Common myeloid progenitor, CD34-positive (primary cell): ENCODE measurements at regions not wholly inside any gene's neighbourhood (a gene's known extent, or its start where the extent isn't known, plus 50 kb on each side); places are given as distances from the start of the nearest gene placed in this dataset.

Source experiments
- CTCF ChIA-PET: fragments of 350-600 bp; sonication (Branson Sonifier 250); formaldehyde crosslinking; loops from one replicate; lab custom pipeline; 2021; ENCODE audit warnings: antibody characterized with exemption; lab: Charles Lee
- POLR2A ChIA-PET: fragments of 350-600 bp; sonication (Branson Sonifier 250); formaldehyde crosslinking; loops from one replicate; lab custom pipeline; 2021; ENCODE audit warnings: antibody characterized with exemption; lab: Charles Lee
- DNase-seq, 3 donors: peaks; one replicate each; pipeline versions ENCODE4 v3.0.0 to v3.0.0-alpha.2; 2013
- H3K27ac ChIP-seq, 2 experiments: 1 replicate in 1 of 2; 2 replicates in 1 of 2; pipeline ENCODE4 v1.7.0; 2013; ENCODE audit warnings: inconsistent platforms in 2 of 2, low read length in 2 of 2, mild to moderate bottlenecking in 2 of 2, low read depth in 1 of 2, moderate library complexity in 1 of 2; ENCODE audit not compliant: severe bottlenecking in 2 of 2, insufficient read depth in 1 of 2, poor library complexity in 1 of 2
- H3K27me3 ChIP-seq, 5 experiments: replicated peaks in 2 of 5; 1 replicate in 3 of 5; 2 replicates in 2 of 5; pipeline versions ENCODE4 v1.6.1 to v1.7.0; 2013; ENCODE audit warnings: low read length in 4 of 5, mild to moderate bottlenecking in 2 of 5, moderate library complexity in 2 of 5, inconsistent platforms in 1 of 5; ENCODE audit not compliant: insufficient read depth in 5 of 5, control insufficient read depth in 4 of 5
- H3K36me3 ChIP-seq, 4 experiments: 1 replicate in 2 of 4; 2 replicates in 2 of 4; pipeline versions ENCODE4 v1.6.1 to v1.7.0; 2013; ENCODE audit warnings: low read length in 3 of 4, control low read depth in 1 of 4, mild to moderate bottlenecking in 1 of 4; ENCODE audit not compliant: control insufficient read depth in 4 of 4, insufficient read depth in 4 of 4
- H3K4me1 ChIP-seq, 4 experiments: 1 replicate in 3 of 4; 2 replicates in 1 of 4; pipeline versions ENCODE4 v1.6.1 to v1.7.1; 2013; ENCODE audit warnings: low read length in 3 of 4, mild to moderate bottlenecking in 3 of 4, control low read depth in 1 of 4, inconsistent platforms in 1 of 4, moderate library complexity in 1 of 4; ENCODE audit not compliant: control insufficient read depth in 4 of 4, insufficient read depth in 4 of 4; ENCODE audit errors: control extremely low read depth in 1 of 4
- H3K4me3 ChIP-seq, 7 experiments: 1 replicate in 4 of 7; 2 replicates in 3 of 7; pipeline versions ENCODE4 v1.5.1 to v1.7.0; 2013; ENCODE audit warnings: mild to moderate bottlenecking in 7 of 7, low read length in 6 of 7, moderate library complexity in 6 of 7, inconsistent platforms in 2 of 7, low read depth in 2 of 7, control low read depth in 1 of 7; ENCODE audit not compliant: insufficient read depth in 4 of 7, control insufficient read depth in 1 of 7; ENCODE audit errors: extremely low read depth in 1 of 7
- H3K9me3 ChIP-seq, 5 experiments: 1 replicate in 4 of 5; 2 replicates in 1 of 5; pipeline versions ENCODE4 v1.6.1 to v1.7.1; 2013; ENCODE audit warnings: low read length in 4 of 5, mild to moderate bottlenecking in 2 of 5, inconsistent platforms in 1 of 5, low read depth in 1 of 5, moderate library complexity in 1 of 5; ENCODE audit not compliant: control insufficient read depth in 4 of 5, insufficient read depth in 2 of 5; ENCODE audit errors: control extremely low read depth in 1 of 5
- WGBS: methylation state at CpG from one replicate; pipeline ENCODE4 v1.1.5; 2013; ENCODE audit not compliant: insufficient coverage; 5-methylcytosine and 5-hydroxymethylcytosine counted together

DNA sequence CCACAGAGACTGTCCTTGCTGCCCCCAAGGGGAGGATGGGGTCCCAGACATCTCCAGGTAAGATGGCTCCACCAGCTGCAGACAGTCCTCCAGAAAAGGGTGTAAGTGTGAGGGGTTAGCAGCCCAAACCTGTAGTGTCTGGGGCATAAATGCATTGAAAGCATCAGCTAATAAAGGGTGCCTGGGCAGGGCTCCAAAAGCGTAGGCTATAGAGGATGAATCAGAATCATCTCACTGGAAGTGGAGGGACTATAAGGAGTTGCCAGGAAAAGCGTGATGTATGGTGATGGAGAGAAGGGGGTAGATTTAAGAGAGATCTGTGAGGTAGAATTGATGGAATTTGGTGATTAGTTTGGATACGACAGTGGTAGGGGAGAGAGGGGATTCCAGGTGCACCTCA, 79.9 kb upstream of the ONECUT1 start:
- ChIA-PET CTCF (no interaction called here), POLR2A (no interaction called here)
- H3K4me3 ChIP-seq = no peak overlapping the region
- H3K27ac ChIP-seq = no peak overlapping the region
- WGBS = 100% methylated on average over 3 of the region's 3 CpGs
- peaks cover 0 to 17% (median 3%) of the 10 kb centered on the region in 5 experiments for H3K27me3 ChIP-seq
- DNase-seq = no peak
- H3K9me3 ChIP-seq = peaks cover 0 to 8% (median 0%) of the 10 kb centered on the region in 5 experiments
- H3K4me1 ChIP-seq = no peaks in the 10 kb centered on the region
- no peaks in the 10 kb centered on the region for H3K36me3 ChIP-seq

DNA sequence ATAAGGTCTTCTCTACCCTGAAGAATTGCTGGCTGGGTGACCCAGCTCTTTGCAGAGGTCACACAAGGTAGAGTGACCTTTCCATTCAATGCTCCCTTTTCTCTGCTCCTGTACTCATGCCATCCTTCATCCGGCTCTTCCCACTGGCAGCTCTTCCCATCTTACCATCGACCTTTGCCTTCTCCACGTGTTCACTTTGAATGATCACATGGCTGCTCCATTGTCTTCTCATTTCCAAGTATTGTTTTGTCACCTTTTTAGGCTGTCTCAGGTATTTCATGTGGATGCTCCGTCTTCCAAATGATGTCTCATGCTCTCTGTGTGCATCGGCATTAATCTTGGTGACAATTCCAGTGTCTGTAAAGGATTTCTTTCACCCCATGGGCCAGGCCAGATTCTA, 76.6 kb upstream of the ONECUT1 start:
- CTCF ChIA-PET = no interaction called here
- no peak for DNase-seq
- WGBS = 98% methylated on average over 5 of the region's 5 CpGs
- POLR2A ChIA-PET = no interaction called here
- H3K9me3 ChIP-seq = peaks cover 0 to 11% (median 0%) of the 10 kb centered on the region in 5 experiments
- no peak overlapping the region for H3K4me3 ChIP-seq
- H3K4me1 ChIP-seq = no peaks in the 10 kb centered on the region
- H3K27ac ChIP-seq = no peak overlapping the region
- H3K27me3 ChIP-seq = peaks cover 0 to 12% (median 3%) of the 10 kb centered on the region in 5 experiments
- H3K36me3 ChIP-seq = no peaks in the 10 kb centered on the region

DNA sequence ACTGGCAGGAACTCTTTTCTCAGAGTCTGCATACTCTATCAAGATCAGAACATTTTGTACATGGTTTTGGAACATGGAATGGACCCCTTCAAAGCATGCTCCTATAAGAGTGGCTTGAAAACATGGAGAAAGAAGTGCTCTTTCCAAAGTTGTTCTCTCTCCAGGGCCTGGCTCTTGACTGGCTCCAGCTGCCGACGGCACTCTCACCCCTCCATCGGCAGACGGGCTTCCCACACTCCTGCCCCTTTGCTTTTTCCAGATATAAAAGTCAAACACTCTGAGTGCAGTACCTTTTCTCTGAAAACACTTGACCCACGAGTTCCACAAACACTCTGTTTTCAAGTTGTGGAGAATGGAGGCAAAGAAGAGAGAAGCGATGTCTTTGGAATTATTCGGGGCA, 72.5 kb upstream of the ONECUT1 start:
- DNase-seq = no peak
- Histone ChIP-seq H3K27ac (no peak overlapping the region), H3K4me1 (no peaks in the 10 kb centered on the region), H3K27me3 (peaks cover 0 to 27% (median 5%) of the 10 kb centered on the region in 5 experiments), H3K9me3 (peaks cover 0 to 11% (median 0%) of the 10 kb centered on the region in 5 experiments), H3K4me3 (no peak overlapping the region), H3K36me3 (no peaks in the 10 kb centered on the region)
- ChIA-PET CTCF (no interaction called here), POLR2A (no interaction called here)
- 79% methylated on average over 5 of the region's 7 CpGs for WGBS

DNA sequence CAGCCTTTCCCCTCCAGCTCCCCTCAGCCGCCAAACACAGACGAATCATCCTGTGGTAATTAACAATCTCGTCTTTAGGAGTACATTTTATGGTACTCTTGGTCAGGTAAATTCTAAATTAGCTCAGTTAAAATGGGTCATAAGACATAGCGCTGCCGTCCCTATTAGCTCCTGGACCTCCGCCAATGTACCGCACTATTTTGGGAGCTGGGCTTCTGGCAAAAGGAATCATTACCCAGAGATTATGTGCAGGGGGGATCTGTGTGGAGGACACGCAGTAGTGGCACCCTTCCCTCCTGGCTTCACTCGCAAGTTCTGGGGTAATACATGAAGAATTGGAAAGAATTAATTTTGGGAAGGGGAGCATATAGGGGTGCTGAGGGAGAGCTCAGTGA, 68.6 kb upstream of the ONECUT1 start:
- H3K36me3 ChIP-seq = no peaks in the 10 kb centered on the region
- H3K4me1 ChIP-seq = no peaks in the 10 kb centered on the region
- ChIA-PET CTCF (no interaction called here), POLR2A (no interaction called here)
- 80% methylated on average over 7 of the region's 9 CpGs for WGBS
- peaks cover 2 to 30% (median 6%) of the 10 kb centered on the region in 5 experiments for H3K27me3 ChIP-seq
- no peak overlapping the region for H3K27ac ChIP-seq
- no peak for DNase-seq
- H3K4me3 ChIP-seq = no peak overlapping the region
- peaks cover 0 to 3% (median 0%) of the 10 kb centered on the region in 5 experiments for H3K9me3 ChIP-seq

DNA sequence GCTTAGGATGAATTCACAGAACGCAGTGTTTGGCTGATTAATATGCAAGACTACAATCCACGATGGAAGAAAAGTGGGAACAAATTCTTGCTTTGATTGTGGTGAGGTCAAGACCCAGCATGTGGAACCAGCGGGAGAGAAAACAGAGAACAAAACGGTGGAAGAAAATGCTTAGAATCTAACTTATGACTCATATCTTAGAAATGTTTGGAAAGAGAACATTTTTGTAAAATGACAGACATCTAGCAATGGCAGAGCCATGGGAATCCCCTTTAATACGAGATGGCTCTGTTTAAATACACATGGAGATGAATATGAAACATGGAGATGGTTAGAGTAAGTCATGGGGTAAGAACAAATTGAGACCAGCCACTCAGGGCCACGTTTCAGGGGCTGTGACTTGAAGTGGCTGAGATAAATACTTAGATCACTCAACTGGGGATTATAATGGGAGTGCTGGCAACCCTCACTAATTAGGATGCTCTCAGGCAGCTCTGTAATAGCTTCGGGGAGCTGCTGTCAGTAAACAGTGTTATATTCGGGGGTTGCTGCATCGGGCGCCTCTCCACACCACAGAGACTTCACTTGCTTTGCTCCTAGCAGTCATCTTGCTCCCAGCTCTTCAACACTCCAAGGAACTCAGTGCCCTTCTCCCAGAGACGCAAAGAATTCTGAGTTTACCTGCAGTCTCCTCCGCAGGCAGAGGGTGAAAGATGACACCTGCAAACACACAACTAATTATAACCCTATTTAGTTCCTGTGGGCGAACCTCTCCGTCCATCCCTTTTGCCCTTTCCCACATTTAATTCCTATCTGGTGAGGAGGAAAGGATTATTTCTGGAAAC, 68.0 kb upstream of the ONECUT1 start:
- no peak for DNase-seq
- CTCF ChIA-PET = no interaction called here
- no peak overlapping the region for H3K4me3 ChIP-seq

DNA sequence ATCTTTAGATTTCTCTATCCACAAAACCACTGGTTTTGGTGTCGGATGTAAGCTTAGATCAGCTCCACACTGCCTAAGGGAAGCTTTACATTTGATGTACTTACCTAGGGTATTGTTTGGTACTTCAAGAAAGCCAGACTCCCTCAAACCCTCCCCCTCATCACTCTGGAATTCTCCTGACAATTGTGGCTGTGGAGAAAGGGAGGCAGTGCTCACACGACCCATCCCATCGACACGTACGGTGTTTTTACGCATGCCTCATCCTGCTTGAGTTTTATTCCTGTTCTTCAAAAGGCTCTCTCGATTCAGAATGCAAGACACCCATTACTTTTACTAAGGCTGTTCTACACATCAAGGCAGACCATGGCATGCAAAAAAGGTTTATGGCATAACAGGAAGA, 67.3 kb upstream of the ONECUT1 start:
- no peak overlapping the region for H3K27ac ChIP-seq
- 100% methylated on average over 1 of the region's 7 CpGs for WGBS
- no peaks in the 10 kb centered on the region for H3K4me1 ChIP-seq
- no peaks in the 10 kb centered on the region for H3K36me3 ChIP-seq
- peaks cover 2 to 30% (median 6%) of the 10 kb centered on the region in 5 experiments for H3K27me3 ChIP-seq
- DNase-seq = no peak
- H3K9me3 ChIP-seq = peaks cover 0 to 3% (median 0%) of the 10 kb centered on the region in 5 experiments
- ChIA-PET CTCF (no interaction called here), POLR2A (interaction anchor here (0.6 kb wide), 1 partner anchor 1817 kb away, joined by 3 read pairs; no protein-coding TSS in a partner anchor)
- H3K4me3 ChIP-seq = no peak overlapping the region

More for the DNA sequence above, 68.0 kb upstream of the ONECUT1 start:
- H3K36me3 ChIP-seq = no peaks in the 10 kb centered on the region
- no peaks in the 10 kb centered on the region for H3K4me1 ChIP-seq
- H3K27me3 ChIP-seq = peaks cover 2 to 30% (median 6%) of the 10 kb centered on the region in 5 experiments
- peaks cover 0 to 3% (median 0%) of the 10 kb centered on the region in 5 experiments for H3K9me3 ChIP-seq
- no peak overlapping the region for H3K27ac ChIP-seq
- 54% methylated on average over 9 of the region's 14 CpGs for WGBS
- POLR2A ChIA-PET = interaction anchor here (0.6 kb wide), 1 partner anchor 1817 kb away, joined by 3 read pairs; no protein-coding TSS in a partner anchor

DNA sequence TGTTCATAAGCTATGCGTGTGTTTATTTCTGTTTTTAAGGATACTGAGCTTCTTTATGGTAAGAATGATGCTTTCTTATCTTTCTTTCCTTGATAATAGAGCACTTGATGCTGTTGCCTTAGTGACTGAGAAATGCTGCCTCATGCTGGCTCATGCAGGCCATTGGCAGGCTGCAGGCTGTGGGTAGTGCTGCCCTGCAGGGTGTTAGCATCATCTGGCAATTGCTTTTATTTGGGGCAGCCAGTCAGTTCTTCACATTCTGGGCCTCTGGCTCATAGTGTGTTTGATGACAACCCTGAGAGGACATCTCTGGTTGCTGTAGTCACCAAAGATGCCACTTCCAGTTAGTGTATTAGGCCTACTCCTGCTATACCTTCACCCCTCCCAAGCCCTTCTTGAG, 66.2 kb upstream of the ONECUT1 start:
- POLR2A ChIA-PET = no interaction called here
- H3K27me3 ChIP-seq = peaks cover 2 to 30% (median 6%) of the 10 kb centered on the region in 5 experiments
- no peak overlapping the region for H3K4me3 ChIP-seq
- no peaks in the 10 kb centered on the region for H3K4me1 ChIP-seq
- 100% methylated on average over 1 of the region's 1 CpG for WGBS
- H3K9me3 ChIP-seq = peaks cover 0 to 3% (median 0%) of the 10 kb centered on the region in 5 experiments
- CTCF ChIA-PET = no interaction called here
- DNase-seq = no peak
- H3K27ac ChIP-seq = no peak overlapping the region
- H3K36me3 ChIP-seq = no peaks in the 10 kb centered on the region
